Fibroblast of lung (primary cell): ENCODE measurements at regions not wholly inside any gene's neighbourhood (a gene's known extent, or its start where the extent isn't known, plus 50 kb on each side); places are given as distances from the start of the nearest gene placed in this dataset.

Experiments used
- DNase-seq, 2 donors: peaks; one replicate each; pipeline versions ENCODE4 v3.0.0 to v3.0.0-alpha.2; 2010; ENCODE audit warnings: low read depth in 2 of 2
- H2AFZ ChIP-seq: 2 replicates; pipeline ENCODE4 v1.5.1; 2012; ENCODE audit warnings: low read length, control low read depth, inconsistent platforms
- H3K27ac ChIP-seq: 2 replicates; pipeline ENCODE4 v1.5.1; 2011; ENCODE audit warnings: low read length, control low read depth; ENCODE audit not compliant: insufficient read depth
- H3K27me3 ChIP-seq: 2 replicates; pipeline ENCODE4 v1.5.1; 2011; ENCODE audit warnings: mild to moderate bottlenecking, low read length; ENCODE audit not compliant: control insufficient read depth, insufficient read depth
- H3K36me3 ChIP-seq: 2 replicates; pipeline ENCODE4 v1.5.1; 2011; ENCODE audit warnings: low read length; ENCODE audit not compliant: control insufficient read depth, insufficient read depth
- H3K4me1 ChIP-seq: 2 replicates; pipeline ENCODE4 v1.5.1; 2011; ENCODE audit warnings: low read length; ENCODE audit not compliant: control insufficient read depth, insufficient read depth; ENCODE audit errors: extremely low read depth
- H3K4me2 ChIP-seq: 2 replicates; pipeline ENCODE4 v1.5.1; 2011; ENCODE audit warnings: low read length, control low read depth; ENCODE audit not compliant: insufficient read depth; ENCODE audit errors: extremely low read depth
- H3K4me3 ChIP-seq, 4 experiments: fragments of 200-600 bp in 1 of 4; sonication (generic) in 1 of 4; replicated peaks in 1 of 4; 2 replicates each; pipeline ENCODE4 v1.5.1; 2011 to 2016; ENCODE audit warnings: low read length in 4 of 4, low read depth in 3 of 4, mild to moderate bottlenecking in 3 of 4, control low read depth in 2 of 4, inconsistent platforms in 1 of 4, mixed read lengths in 1 of 4; ENCODE audit not compliant: insufficient read depth in 1 of 4; ENCODE audit errors: control extremely low read depth in 1 of 4
- H3K79me2 ChIP-seq: 2 replicates; pipeline ENCODE4 v1.5.1; 2012; ENCODE audit warnings: mild to moderate bottlenecking, low read length, inconsistent platforms; ENCODE audit not compliant: control insufficient read depth, insufficient read depth
- H3K9ac ChIP-seq: 2 replicates; pipeline ENCODE4 v1.5.1; 2011; ENCODE audit warnings: mild to moderate bottlenecking, low read length, control low read depth; ENCODE audit not compliant: insufficient read depth
- H3K9me3 ChIP-seq: 2 replicates; pipeline ENCODE4 v1.5.1; 2012; ENCODE audit warnings: low read depth, low read length; ENCODE audit not compliant: control insufficient read depth, insufficient read depth
- H4K20me1 ChIP-seq: 2 replicates; pipeline ENCODE4 v1.5.1; 2011; ENCODE audit warnings: low read length; ENCODE audit not compliant: control insufficient read depth, insufficient read depth; ENCODE audit errors: extremely low read depth
- CTCF ChIP-seq, 2 donors: IDR thresholded peaks in 1 of 2; conservative IDR thresholded peaks in 1 of 2; 1 replicate in 1 of 2; 2 replicates in 1 of 2; pipeline ENCODE4 v1.5.1; 2011 to 2012; ENCODE audit warnings: low read length in 2 of 2, control low read depth in 1 of 2, inconsistent platforms in 1 of 2, low read depth in 1 of 2, mild to moderate bottlenecking in 1 of 2
- EZH2 ChIP-seq: IDR thresholded peaks from 2 replicates; pipeline ENCODE4 v1.5.1; 2012; ENCODE audit warnings: low read length, control low read depth, mild to moderate bottlenecking; ENCODE audit errors: missing control alignments

- H3K36me3 ChIP-seq = no peaks in the 10 kb centered on the region
- H4K20me1 ChIP-seq = no peaks in the 10 kb centered on the region
- no peak overlapping the region for H3K9ac ChIP-seq
- no peaks in the 10 kb centered on the region for H3K27me3 ChIP-seq
- no peak overlapping the region for H2AFZ ChIP-seq
- no peaks in the 10 kb centered on the region for H3K9me3 ChIP-seq
- H3K4me3 ChIP-seq = no peak overlapping the region
- H3K27ac ChIP-seq = no peak overlapping the region
- H3K4me1 ChIP-seq = no peaks in the 10 kb centered on the region
- TF ChIP-seq CTCF (conservative IDR thresholded peaks at IDR 0.05 in 1 of 2, IDR thresholded peaks at IDR 0.05 in 1 of 2; ENCODE audit: low read depth in 1 of 2, low read length in 2 of 2) = no peak
- no peak for TF ChIP-seq EZH2
- H3K4me2 ChIP-seq = no peak overlapping the region
- DNase-seq = no peak
- no peaks in the 10 kb centered on the region for H3K79me2 ChIP-seq
Measured at GRCh38 chr4:97159625-97160024, 983.7 kb downstream of the STPG2 start.

- no peak overlapping the region for H3K4me3 ChIP-seq
- DNase-seq = no peak
- TF ChIP-seq CTCF (conservative IDR thresholded peaks at IDR 0.05 in 1 of 2, IDR thresholded peaks at IDR 0.05 in 1 of 2; ENCODE audit: low read depth in 1 of 2, low read length in 2 of 2) = no peak
- TF ChIP-seq EZH2 = no peak
Measured at GRCh38 chr4:97185233-97185632, 958.0 kb downstream of the STPG2 start.

GRCh38 chr4:97197106-97197505, 946.2 kb downstream of the STPG2 start:
- Histone ChIP-seq H2AFZ (no peak overlapping the region), H3K4me2 (no peak overlapping the region), H3K9me3 (no peaks in the 10 kb centered on the region), H3K4me3 (no peak overlapping the region), H3K4me1 (no peaks in the 10 kb centered on the region), H3K27ac (no peak overlapping the region), H4K20me1 (no peaks in the 10 kb centered on the region), H3K27me3 (no peaks in the 10 kb centered on the region), H3K36me3 (no peaks in the 10 kb centered on the region), H3K9ac (no peak overlapping the region), H3K79me2 (no peaks in the 10 kb centered on the region)
- DNase-seq = no peak
- TF ChIP-seq CTCF (conservative IDR thresholded peaks at IDR 0.05 in 1 of 2, IDR thresholded peaks at IDR 0.05 in 1 of 2; ENCODE audit: low read depth in 1 of 2, low read length in 2 of 2) (no peak), EZH2 (no peak)

More at GRCh38 chr4:97185233-97185632, 958.0 kb downstream of the STPG2 start:
- Histone ChIP-seq H3K36me3 (no peaks in the 10 kb centered on the region), H3K79me2 (no peaks in the 10 kb centered on the region), H3K4me2 (no peak overlapping the region), H3K4me1 (no peaks in the 10 kb centered on the region), H3K27me3 (no peaks in the 10 kb centered on the region), H3K27ac (no peak overlapping the region), H4K20me1 (no peaks in the 10 kb centered on the region), H3K9ac (no peak overlapping the region), H2AFZ (no peak overlapping the region), H3K9me3 (no peaks in the 10 kb centered on the region)
